ENCODE measurements at regions not wholly inside any gene's neighbourhood (a gene's known extent, or its start where the extent isn't known, plus 50 kb on each side); places are given as distances from the start of the nearest gene placed in this dataset.

DNA sequence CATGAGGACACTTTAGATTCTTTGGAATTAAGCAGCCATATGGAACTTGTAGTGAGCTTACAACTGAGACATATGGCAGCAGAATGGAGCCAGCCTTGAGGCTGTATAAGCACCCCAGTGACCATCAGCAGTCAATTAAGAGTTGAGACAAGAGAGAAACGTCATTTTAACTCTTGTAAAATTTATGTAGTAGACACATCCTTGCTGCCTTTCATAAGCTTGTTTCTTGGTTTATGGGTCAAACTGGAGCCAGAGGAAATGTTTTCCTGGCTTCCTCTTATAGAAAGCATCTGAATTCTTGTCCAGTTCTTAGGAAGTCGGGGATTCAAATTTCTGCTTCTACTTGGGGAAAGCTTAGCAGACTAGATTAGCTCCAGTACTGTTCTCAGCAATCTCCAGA is 745.1 kb upstream of the MARCKS start:
- DNase-seq, result no peak

- no peak for DNase-seq
These were observed 741.9 kb upstream of the MARCKS start for GRCh38 chr6:113115196-113115595.

DNA sequence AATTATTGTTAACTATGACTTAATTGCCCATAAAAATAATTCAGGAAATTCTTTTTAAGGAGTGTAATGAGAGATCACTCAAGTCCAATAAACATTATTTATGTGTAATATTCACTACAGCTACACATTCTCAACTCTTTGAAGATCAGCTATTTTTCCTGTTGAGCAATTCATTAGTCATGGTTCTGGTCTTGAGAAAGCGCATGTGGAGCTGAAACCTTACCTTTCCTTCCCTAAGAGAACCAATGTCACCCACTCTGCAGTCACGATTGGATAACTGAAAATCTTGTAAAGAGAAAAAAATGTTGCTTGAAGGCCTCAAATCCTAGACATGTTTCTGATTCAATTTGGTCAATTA is 736.9 kb upstream of the MARCKS start:
- no peak for DNase-seq

DNA sequence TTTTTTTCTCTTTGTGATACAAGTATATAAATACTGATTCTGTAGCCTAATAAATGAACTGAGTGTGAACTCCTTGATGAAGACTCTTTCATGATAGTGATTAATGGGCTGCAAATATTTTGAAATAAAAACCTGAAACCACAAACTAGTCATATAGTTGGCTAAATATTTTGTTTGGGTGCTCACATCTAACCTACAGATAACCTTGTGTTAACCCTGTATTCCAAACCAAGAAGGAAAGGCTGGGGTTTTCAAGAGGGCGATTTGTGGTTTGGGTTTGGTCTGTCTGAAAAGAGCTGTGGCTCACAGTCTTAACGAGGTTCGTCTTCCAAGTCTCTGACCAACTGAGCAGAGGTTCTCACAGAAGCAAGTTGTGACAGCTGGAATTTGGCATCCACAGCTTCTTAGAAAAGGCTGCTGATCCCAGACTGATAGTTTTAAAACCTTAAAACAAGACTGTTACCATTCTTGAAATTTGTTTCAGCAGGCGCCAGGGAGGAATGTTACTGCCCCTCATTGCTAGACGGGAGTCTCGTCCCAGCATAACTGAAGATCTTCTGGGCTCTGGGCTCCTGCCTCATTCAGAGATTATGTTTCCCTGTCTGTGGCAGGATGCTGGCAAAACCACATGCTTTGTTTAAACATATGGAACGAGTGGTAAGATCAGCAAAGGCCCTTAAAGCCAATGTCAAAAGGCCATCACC is 736.4 kb upstream of the MARCKS start:
- DNase-seq, result no peak

DNA sequence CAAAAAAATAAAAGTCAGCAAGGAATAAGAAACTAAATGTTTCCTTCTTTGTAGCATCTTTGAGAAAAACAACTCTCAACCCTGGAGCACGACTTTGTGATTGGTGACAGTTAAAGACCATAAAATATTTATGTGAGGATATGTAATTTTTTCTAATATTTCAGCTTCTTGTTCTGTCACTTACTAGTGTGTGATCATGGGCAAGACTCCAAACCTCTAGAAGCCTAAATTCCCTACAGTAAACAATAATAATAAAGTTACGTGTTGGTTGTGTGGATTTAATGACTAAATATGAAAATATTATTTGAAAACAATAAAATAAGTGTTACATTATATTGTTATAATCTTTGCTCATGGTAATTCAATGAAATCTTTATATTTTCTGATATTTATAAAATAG is 735.6 kb upstream of the MARCKS start:
- DNase-seq, result no peak

- no peak for DNase-seq
These were observed 735.1 kb upstream of the MARCKS start for GRCh38 chr6:113122060-113122459.

DNA sequence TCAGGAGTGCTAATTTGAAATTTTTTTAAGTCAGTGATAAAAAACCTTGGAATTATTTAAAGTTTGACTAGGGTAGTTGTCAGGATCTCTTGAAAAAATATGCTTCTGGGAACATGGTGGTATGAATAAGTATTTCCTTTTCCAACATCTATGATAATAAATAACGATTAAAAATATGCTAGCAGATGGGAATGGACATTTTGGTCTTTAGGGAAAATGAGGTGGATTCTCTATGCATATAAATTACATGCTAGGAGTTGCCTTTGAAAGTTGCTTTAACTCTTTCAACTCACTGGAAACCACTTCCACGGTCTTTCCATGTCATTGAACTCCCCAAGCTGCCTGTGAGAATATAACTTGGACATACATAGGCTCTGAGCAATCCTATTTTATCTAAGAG is 731.5 kb upstream of the MARCKS start:
- no peak for DNase-seq

- no peak for DNase-seq
These were observed 729.2 kb upstream of the MARCKS start for GRCh38 chr6:113127786-113128419.

- no peak for DNase-seq
These were observed 728.5 kb upstream of the MARCKS start for GRCh38 chr6:113128661-113129060.

- no peak for DNase-seq
These were observed 727.2 kb upstream of the MARCKS start for GRCh38 chr6:113129991-113130390.

DNA sequence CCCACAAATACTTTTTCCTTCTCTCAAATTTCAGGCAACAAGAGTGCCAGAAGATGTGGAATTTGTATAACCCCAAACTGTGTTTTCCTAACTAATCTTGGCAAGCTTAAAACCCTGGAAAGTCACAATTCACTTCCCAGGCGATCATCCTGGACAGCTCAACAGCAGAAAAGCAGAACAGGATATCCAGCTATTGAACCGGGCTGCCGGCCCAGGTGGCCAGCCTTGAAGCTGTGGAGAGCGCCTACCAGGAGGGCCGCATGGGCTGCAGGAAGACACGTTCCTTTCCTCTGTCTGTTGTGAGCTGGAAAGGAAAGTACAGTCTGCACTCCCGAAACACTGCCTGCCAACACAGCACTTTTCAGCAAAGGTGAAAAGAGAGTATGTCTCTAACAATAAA is 719.7 kb upstream of the MARCKS start:
- DNase-seq, result no peak

- DNase-seq, result no peak
These were observed 716.4 kb upstream of the MARCKS start for GRCh38 chr6:113140721-113141120.

DNA sequence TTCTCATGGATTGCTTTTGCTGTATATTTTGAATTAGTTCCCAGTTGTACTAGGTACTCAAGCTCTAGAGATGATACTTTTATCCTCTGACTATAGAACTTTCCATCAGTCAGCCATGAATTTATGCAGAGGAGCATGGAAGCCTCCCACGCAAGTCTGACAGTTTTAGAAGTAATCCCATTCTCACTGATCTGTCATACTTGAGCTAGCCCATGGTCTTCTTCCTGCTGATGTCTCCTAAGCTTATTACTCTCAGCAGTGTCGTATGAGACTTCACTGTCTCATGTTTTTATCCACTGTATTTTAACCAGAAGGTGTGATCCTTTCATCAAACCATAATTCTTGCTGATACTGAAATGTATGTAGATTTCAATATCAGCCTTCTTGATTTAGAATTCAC is 715.2 kb upstream of the MARCKS start:
- DNase-seq, result no peak

- DNase-seq, result no peak
These were observed 714.4 kb upstream of the MARCKS start for GRCh38 chr6:113142671-113143174.

GRCh38 chr6:113143206-113143605 is 713.9 kb upstream of the MARCKS start:
- no peak for DNase-seq

GRCh38 chr6:113144117-113144516 is 713.0 kb upstream of the MARCKS start:
- DNase-seq, result no peak

GRCh38 chr6:113146878-113147277 is 710.3 kb upstream of the MARCKS start:
- no peak for DNase-seq

DNA sequence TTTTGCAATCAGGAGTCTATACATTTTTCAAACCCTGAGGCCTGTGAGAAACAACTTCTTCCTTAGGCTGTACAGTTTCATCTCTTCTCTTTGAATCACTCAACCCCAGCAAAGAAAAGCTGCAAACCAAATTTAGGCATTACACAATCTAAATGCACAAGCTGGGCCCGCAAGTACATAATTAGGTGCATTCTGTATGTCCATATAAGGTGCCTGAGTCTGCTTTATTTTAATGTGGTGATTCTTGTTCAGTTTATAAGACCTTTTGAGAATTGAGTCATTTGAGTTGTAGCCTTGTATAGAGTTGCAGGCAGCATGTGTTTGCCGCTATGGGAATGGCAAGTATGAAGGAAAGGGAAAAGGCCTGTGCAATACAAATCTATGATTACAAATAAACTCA is 709.6 kb upstream of the MARCKS start:
- no peak for DNase-seq

GRCh38 chr6:113148566-113148965 is 708.6 kb upstream of the MARCKS start:
- no peak for DNase-seq

DNA sequence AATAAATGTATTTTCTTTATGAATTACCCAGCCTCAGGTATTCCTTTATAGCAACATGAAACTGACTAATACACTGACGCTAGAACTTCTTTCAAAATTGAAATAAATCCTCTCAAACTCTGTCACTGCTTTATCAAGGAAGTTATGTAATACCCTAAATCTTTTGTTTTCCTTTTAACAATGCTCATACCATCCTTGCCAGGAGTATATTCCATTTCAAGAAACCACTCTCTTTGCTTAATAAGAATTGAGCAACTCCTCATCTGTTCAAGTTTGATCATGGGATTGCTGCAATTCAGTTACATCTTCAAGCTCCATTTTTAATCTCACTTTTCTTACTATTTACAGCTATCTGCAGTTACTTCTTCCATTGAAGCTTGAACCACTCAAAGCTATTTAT is 707.6 kb upstream of the MARCKS start:
- DNase-seq, result no peak

GRCh38 chr6:113160306-113161017 is 696.7 kb upstream of the MARCKS start:
- DNase-seq, result no peak

DNA sequence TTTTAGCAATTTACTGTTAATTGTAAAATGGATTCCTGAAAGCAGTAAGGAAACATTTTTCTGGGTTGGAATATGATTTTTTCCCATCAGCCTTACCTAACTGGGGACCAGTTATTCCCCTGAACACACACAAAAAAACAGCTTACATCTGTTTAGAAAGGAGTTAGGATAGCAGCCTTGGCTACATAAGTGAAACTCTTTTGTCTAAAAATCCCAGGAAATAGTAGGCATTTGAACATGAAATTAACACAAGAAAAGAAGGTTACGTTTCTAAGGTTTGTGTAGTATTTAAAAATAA is 696.2 kb upstream of the MARCKS start:
- no peak for DNase-seq

DNA sequence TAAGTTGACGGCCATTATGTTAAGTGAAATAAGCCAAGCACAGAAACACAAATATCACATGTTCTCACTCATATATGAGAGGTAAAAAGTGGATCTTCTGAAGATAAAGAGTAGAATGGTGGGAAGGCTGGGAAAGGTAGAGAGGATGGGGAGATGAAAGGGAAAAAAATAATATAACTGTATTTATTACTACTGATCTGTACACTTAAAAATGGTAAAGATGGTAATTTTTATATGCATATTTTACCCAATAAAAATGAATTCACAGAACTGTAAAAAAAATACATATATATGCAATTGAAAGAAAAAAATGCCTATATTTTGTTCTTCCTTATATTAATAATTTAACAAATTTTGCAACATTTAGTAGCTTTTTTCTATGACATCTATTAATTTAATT is 694.4 kb upstream of the MARCKS start:
- DNase-seq, result no peak

DNA sequence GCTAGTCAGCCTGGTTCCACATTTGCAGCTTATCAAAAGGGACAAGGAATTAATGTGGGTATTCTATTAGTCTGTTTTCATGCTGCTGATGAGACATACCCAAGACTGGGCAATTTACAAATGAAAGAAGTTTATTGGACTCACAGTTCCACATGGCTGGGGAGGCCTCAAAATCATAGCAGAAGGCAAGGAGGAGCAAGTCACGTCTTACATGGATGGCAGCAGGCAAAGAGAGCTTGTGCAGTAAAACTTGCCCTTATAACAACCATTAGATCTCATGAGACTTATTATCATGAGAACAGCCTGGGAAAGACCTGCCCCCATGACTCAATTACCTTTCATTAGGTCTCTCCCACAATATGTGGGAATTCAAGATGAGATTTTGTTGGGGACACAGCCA is 689.1 kb upstream of the MARCKS start:
- no peak for DNase-seq

- DNase-seq, result no peak
These were observed 687.7 kb upstream of the MARCKS start for GRCh38 chr6:113169484-113169883.
